ENCODE measurements at regions not wholly inside any gene's neighbourhood (a gene's known extent, or its start where the extent isn't known, plus 50 kb on each side); places are given as distances from the start of the nearest gene placed in this dataset.

DNA sequence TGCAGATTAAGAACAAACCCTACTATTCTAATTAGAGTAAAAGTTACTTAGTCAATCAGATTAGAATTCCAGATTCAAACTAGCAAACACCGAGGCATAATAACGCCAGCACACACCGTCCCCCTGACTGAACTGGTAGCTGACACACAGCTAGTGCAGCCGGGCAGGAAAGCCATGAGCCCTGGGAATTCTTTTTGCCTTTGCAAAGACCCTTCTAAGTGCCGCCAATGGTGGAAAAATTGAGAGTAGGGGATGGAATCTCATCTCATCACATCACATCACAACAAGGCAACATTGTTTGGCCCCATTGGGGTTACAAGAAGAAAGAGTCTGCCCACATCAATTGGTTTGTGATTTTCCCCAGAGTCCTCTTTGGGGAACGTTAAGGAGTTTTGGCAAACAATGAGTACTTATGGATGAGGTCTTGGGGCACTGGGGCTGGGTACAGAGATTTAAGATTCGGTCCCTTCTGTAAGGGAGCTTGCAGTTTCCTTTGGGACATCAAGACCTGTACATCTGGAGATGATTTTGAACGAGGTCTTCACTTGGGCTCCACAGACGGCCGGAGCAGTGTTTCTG lies 120.4 kb upstream of the MEF2A start:
- in situ Hi-C loops (cut with MboI; ENCODE audit: low pct_unique_long_range_greater_than_20kb, low sequenced_read_pairs, unreplicated experiment) = no loop called here
- DNase-seq (ENCODE audit: low spot score) = no peak
- TF ChIP-seq, protein P1, sequence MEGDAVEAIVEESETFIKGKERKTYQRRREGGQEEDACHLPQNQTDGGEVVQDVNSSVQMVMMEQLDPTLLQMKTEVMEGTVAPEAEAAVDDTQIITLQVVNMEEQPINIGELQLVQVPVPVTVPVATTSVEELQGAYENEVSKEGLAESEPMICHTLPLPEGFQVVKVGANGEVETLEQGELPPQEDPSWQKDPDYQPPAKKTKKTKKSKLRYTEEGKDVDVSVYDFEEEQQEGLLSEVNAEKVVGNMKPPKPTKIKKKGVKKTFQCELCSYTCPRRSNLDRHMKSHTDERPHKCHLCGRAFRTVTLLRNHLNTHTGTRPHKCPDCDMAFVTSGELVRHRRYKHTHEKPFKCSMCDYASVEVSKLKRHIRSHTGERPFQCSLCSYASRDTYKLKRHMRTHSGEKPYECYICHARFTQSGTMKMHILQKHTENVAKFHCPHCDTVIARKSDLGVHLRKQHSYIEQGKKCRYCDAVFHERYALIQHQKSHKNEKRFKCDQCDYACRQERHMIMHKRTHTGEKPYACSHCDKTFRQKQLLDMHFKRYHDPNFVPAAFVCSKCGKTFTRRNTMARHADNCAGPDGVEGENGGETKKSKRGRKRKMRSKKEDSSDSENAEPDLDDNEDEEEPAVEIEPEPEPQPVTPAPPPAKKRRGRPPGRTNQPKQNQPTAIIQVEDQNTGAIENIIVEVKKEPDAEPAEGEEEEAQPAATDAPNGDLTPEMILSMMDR (IDR thresholded peaks at IDR 0.05; ENCODE audit: extremely low read depth, insufficient read depth, missing control alignments) = no peak

DNA sequence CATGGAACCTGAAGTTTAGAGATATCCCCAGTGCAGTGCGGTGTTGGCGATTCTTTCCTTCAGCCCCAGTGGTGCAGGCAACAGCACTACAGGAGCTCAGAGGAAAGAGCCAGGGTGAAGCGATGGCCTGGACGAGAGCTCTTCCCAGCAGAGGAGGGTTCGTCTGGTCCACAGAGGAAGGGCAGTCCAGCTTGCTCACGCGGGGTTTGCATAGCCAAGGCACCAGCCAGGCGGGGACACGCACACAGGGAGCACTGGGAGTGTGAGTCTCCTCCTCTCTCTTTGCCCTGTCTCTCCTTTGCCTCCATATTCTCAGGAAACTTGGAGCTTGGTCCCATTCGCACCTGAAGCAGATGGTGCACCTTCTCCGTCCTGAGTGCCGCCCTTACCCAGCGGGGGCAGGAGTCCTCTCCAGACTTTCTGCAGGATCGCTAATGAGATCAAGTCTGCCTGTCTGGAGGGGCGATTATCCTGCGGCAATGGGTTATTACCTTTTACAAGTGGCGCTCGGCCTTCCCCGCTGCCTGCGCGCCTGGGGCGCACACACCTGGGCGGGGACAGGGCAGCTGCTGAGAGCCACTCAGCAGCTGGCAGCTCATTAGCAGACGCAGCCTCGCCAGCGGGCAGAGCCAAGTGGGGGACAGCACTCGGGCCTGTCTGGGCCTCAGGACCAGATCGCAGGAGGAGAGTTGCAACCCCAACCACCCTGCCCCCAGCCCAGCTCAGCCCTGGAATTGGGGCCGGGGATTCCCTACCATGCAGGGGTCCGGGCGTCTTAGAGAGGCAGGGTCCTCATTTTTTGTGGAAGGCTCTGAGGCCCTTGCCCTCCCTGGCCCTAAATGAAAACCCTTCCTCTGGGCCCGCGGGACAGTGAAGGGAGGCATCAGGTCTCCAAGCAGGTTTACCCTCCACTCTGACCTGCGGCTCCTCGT lies 119.0 kb upstream of the MEF2A start:
- TF ChIP-seq, protein P1 (IDR thresholded peaks at IDR 0.05; ENCODE audit: extremely low read depth, insufficient read depth, missing control alignments) = no peak
- DNase-seq (ENCODE audit: low spot score) = no peak
- in situ Hi-C loops (cut with MboI; ENCODE audit: low pct_unique_long_range_greater_than_20kb, low sequenced_read_pairs, unreplicated experiment) = no loop called here

DNA sequence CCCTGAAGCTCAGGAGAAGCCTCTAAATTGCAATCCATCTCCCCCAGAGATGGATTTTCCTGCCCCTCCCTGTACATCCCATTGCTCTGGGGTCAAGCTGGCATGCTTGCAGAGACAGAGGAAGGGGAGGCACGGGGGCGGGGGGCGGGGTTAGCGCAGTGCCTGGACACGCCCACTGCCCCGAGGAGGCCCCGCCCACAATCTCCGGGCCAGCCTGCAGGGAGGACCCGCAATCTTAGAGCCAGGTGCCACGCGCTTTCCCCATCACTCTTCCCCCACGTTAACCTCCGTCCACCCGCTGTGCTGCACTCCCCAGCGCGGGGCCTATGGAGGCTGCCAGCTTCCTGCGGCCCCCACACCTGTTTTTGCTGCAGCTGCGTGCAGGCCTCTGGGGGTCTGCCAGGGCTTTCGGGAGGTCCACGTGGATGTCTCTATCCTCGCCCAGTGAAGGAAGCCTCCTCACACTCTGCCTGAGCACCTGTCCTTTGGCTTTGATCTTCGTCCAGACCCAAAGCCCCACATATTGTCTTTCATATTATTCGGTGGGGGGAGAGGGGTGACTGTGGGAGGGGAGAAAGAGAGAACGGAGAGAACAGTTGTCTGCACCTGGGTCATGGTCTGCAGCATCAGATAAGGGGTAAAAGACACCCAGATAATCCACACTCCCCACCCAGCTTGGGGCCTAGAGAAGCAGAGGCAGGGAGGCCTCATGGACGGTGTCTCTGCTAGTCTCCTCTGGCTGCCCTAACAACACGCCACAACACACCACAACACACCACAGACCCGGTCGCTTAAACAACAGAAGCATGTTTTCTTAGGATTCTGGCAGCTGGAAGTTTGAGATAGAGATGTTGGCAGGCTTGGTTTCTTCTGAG lies 118.0 kb upstream of the MEF2A start:
- TF ChIP-seq, protein P1 (IDR thresholded peaks at IDR 0.05; ENCODE audit: extremely low read depth, insufficient read depth, missing control alignments) = no peak
- no peak for DNase-seq (ENCODE audit: low spot score)
- in situ Hi-C loops (cut with MboI; ENCODE audit: low pct_unique_long_range_greater_than_20kb, low sequenced_read_pairs, unreplicated experiment) = no loop called here

DNA sequence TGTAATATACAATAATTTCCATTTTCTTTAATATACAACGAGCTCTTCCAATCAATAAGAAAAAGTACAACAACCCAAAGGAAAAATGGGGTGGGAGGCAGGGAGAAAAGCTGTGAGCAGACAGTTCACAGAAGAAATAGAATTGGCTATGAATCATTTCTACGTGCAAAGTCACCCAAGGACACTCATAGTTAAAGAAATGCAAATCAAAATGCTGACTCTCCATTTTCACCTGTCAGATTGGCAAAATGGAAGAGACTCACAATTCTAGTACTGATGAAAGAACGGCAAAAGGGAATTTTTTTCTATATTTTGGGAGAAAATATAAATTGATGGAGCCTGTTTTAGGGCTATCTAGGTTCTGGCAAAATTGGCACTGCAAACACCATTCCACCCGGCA lies 116.3 kb upstream of the MEF2A start:
- TF ChIP-seq, protein P1 (IDR thresholded peaks at IDR 0.05; ENCODE audit: extremely low read depth, insufficient read depth, missing control alignments) = no peak
- DNase-seq (ENCODE audit: low spot score) = no peak
- in situ Hi-C loops (cut with MboI; ENCODE audit: low pct_unique_long_range_greater_than_20kb, low sequenced_read_pairs, unreplicated experiment) = no loop called here

DNA sequence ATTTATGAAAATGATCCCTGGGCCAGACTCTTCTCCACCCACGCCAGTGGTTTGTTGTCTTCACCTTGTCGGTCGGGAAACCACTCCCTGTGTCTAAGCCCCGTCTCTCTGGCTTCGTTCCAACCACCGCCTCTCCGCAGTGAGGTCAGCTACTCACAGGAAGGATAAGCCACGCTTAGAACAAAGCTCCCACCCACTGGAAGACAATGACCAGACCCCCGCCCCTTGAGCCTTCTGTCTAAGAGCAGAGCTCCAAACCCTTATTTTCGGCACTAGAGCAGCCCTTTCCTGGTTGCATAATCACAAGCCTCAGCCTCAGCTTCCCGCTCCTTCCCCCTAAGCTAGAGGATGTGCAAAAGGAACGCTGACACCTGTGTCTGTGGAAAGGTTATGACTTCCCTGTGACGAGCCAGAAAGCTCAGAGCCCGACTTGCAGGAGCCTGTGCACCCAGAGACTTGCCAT lies 114.9 kb upstream of the MEF2A start:
- in situ Hi-C loops (cut with MboI; ENCODE audit: low pct_unique_long_range_greater_than_20kb, low sequenced_read_pairs, unreplicated experiment) = no loop called here
- TF ChIP-seq, protein P1 (IDR thresholded peaks at IDR 0.05; ENCODE audit: extremely low read depth, insufficient read depth, missing control alignments) = no peak
- DNase-seq (ENCODE audit: low spot score) = no peak

DNA sequence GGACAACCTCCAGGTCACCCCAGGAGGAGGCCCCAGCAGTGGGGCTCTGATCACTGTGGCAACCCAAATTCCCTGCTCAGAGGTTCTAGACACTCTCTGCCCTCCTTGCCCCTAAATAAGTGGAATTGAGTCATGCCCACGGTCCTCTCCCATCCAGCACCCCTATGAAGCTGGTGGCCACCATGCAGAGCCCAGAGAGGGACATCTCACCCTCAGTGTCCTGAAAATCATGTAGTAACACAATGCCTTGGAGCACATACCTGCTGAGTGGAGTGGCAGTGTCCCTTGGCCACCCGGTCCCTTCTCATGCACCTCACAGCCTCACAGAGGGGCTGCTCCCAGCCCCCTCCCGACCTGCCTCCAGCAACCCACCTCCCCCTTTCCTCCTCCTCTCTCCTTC lies 114.3 kb upstream of the MEF2A start:
- in situ Hi-C loops (cut with MboI; ENCODE audit: low pct_unique_long_range_greater_than_20kb, low sequenced_read_pairs, unreplicated experiment) = no loop called here
- TF ChIP-seq, protein P1 (IDR thresholded peaks at IDR 0.05; ENCODE audit: extremely low read depth, insufficient read depth, missing control alignments) = no peak
- no peak for DNase-seq (ENCODE audit: low spot score)

Measured in GM13977 (cell line).